ENCODE measurements at regions not wholly inside any gene's neighbourhood (a gene's known extent, or its start where the extent isn't known, plus 50 kb on each side); places are given as distances from the start of the nearest gene placed in this dataset.

- 20% methylated on average over 1 of the region's 8 CpGs; no CpG with 5 or more reads in 1 of the 2 experiments for WGBS, 2 experiments (ENCODE audit: extremely low coverage in 2 of 2, insufficient read length in 1 of 2)
Observed at GRCh38 chr18:57243624-57244179, 96.8 kb downstream of the BOD1L2 start.

More at GRCh38 chr18:57243624-57244179, 96.8 kb downstream of the BOD1L2 start:
- BruUV-seq (replicated peaks), result no TSS peak
- Histone ChIP-seq H3K23ac (ENCODE audit: low read depth, low read length) (no peak overlapping the region), H3K4ac (ENCODE audit: low read depth, low read length) (no peak overlapping the region), H3K36me3 (ENCODE audit: control insufficient read depth, insufficient read depth, low read length) (no peaks in the 10 kb centered on the region), H4K20me1 (ENCODE audit: insufficient read depth, low read length) (no peaks in the 10 kb centered on the region), H2BK20ac (ENCODE audit: low read depth, low read length) (no peak overlapping the region), H4K5ac (ENCODE audit: low read depth, low read length) (no peak overlapping the region), H3K4me3 (ENCODE audit: insufficient read depth, low read depth, low read length) (no peak overlapping the region), H3K27me3 (ENCODE audit: control insufficient read depth, insufficient read depth, low read length) (no peaks in the 10 kb centered on the region; the same call in 1 of the 2 replicates), H2BK120ac (ENCODE audit: low read depth, low read length) (no peak overlapping the region), H3K9me1 (ENCODE audit: insufficient read depth, low read length) (no peaks in the 10 kb centered on the region), H3K56ac (ENCODE audit: extremely low read depth, insufficient read depth, low read length) (no peak overlapping the region), H3K18ac (ENCODE audit: low read depth, low read length) (no peak overlapping the region), H3K79me1 (ENCODE audit: low read depth in 1 of 2, low read length in 2 of 2) (no peaks in the 10 kb centered on the region), H2AK5ac (ENCODE audit: low read depth, low read length) (no peak overlapping the region), H3K4me2 (ENCODE audit: low read depth, low read length) (no peak overlapping the region), H3K14ac (replicated peaks; ENCODE audit: low read depth, low read length) (no peak overlapping the region), H3K9ac (ENCODE audit: low read depth, low read length) (no peak overlapping the region), H3K27ac (ENCODE audit: insufficient read depth, low read length) (no peak overlapping the region), H3K9me3 (ENCODE audit: control insufficient read depth, insufficient read depth, low read length) (no peaks in the 10 kb centered on the region), H2AK9ac (replicated peaks; ENCODE audit: low read depth, low read length, poor library complexity) (no peak overlapping the region), H4K91ac (ENCODE audit: insufficient read depth, low read depth, low read length) (no peak overlapping the region), H4K8ac (ENCODE audit: low read depth in 2 of 2, low read length in 2 of 2) (no peak overlapping the region), H2BK15ac (ENCODE audit: low read depth, low read length) (no peak overlapping the region), H2AFZ (replicated peaks; ENCODE audit: low read length, poor library complexity) (no peak overlapping the region), H3K4me1 (ENCODE audit: control insufficient read depth, insufficient read depth, low read length) (no peaks in the 10 kb centered on the region), H2BK5ac (ENCODE audit: low read depth, low read length, poor library complexity, severe bottlenecking) (no peak overlapping the region)
- in situ Hi-C loops (cut with MboI; ENCODE audit: low sequenced_read_pairs) (no loop called here), intact Hi-C loops (cut with micrococcal nuclease) (no loop called here), dilution Hi-C loops (cut with HindIII; ENCODE audit: low sequenced_read_pairs, unreplicated experiment) (no loop called here)
- DNase-seq (no peak), ATAC-seq (ENCODE audit: low read depth) (no peak)
- ChIA-PET CTCF (interaction anchor here (0.7 kb wide), 1 partner anchor 36 kb away, joined by 4 read pairs; no protein-coding TSS in a partner anchor), POLR2A (ENCODE audit: unreplicated experiment) (no interaction called here)
- TF ChIP-seq POLR2A (IDR thresholded peaks at IDR 0.05; ENCODE audit: low read depth, low read length) (no peak), ELK1 (IDR thresholded peaks at IDR 0.05; ENCODE audit: borderline replicate concordance, low read depth, low read length) (no peak), MAZ (IDR thresholded peaks at IDR 0.05; ENCODE audit: borderline replicate concordance, low read depth, low read length) (no peak), CTCF (conservative IDR thresholded peaks at IDR 0.05; ENCODE audit: low read depth, low read length) (no peak), BHLHE40 (IDR thresholded peaks at IDR 0.05; ENCODE audit: low read depth, low read length) (no peak), USF2 (IDR thresholded peaks at IDR 0.05; ENCODE audit: low read depth, low read length) (no peak), CHD1 (IDR thresholded peaks at IDR 0.05; ENCODE audit: low read depth, low read length) (no peak), FOS (IDR thresholded peaks at IDR 0.05; ENCODE audit: low read depth, low read length) (no peak), RAD21 (IDR thresholded peaks at IDR 0.05; ENCODE audit: low read length) (no peak), MXI1 (IDR thresholded peaks at IDR 0.05; ENCODE audit: borderline replicate concordance, low read depth, low read length) (no peak), NFE2L2 (IDR thresholded peaks at IDR 0.05; ENCODE audit: low read depth, low read length) (no peak), MAFK (IDR thresholded peaks at IDR 0.05; ENCODE audit: low read depth, low read length) (no peak), CEBPB (IDR thresholded peaks at IDR 0.05; ENCODE audit: low read depth, low read length) (no peak), RFX5 (IDR thresholded peaks at IDR 0.05; ENCODE audit: low read depth, low read length) (no peak), SMC3 (IDR thresholded peaks at IDR 0.05; ENCODE audit: low read depth, low read length) (no peak), RCOR1 (IDR thresholded peaks at IDR 0.05; ENCODE audit: insufficient replicate concordance, low read length) (no peak)

All from IMR-90 (cell line).